ENCODE measurements at regions not wholly inside any gene's neighbourhood (a gene's known extent, or its start where the extent isn't known, plus 50 kb on each side); places are given as distances from the start of the nearest gene placed in this dataset.

- no peak for DNase-seq (ENCODE audit: low read depth)
- no peak for TF ChIP-seq CTCF (IDR thresholded peaks at IDR 0.05; ENCODE audit: low read depth, low read length, missing control alignments)
- H3K4me3 ChIP-seq (ENCODE audit: low read depth, low read length), result no peak overlapping the region
Measured at GRCh38 chr3:187795207-187795960, 50.1 kb upstream of the BCL6 start.

GRCh38 chr3:187798126-187798525, 52.9 kb upstream of the BCL6 start:
- no peak for DNase-seq (ENCODE audit: low read depth)
- no peak for TF ChIP-seq CTCF (IDR thresholded peaks at IDR 0.05; ENCODE audit: low read depth, low read length, missing control alignments)
- no peak overlapping the region for H3K4me3 ChIP-seq (ENCODE audit: low read depth, low read length)

GRCh38 chr3:187798531-187799530, 53.6 kb upstream of the BCL6 start:
- no peak for TF ChIP-seq CTCF (IDR thresholded peaks at IDR 0.05; ENCODE audit: low read depth, low read length, missing control alignments)
- H3K4me3 ChIP-seq (ENCODE audit: low read depth, low read length), result no peak overlapping the region
- DNase-seq (ENCODE audit: low read depth), result no peak

GRCh38 chr3:187799942-187800641, 54.8 kb upstream of the BCL6 start:
- DNase-seq (ENCODE audit: low read depth), result no peak
- H3K4me3 ChIP-seq (ENCODE audit: low read depth, low read length), result no peak overlapping the region
- TF ChIP-seq CTCF (IDR thresholded peaks at IDR 0.05; ENCODE audit: low read depth, low read length, missing control alignments), result no peak

- no peak overlapping the region for H3K4me3 ChIP-seq (ENCODE audit: low read depth, low read length)
- TF ChIP-seq CTCF (IDR thresholded peaks at IDR 0.05; ENCODE audit: low read depth, low read length, missing control alignments), result no peak
- DNase-seq (ENCODE audit: low read depth), result no peak
Measured at GRCh38 chr3:187801152-187801551, 55.9 kb upstream of the BCL6 start.

GRCh38 chr3:187802203-187802927, 57.1 kb upstream of the BCL6 start:
- no peak overlapping the region for H3K4me3 ChIP-seq (ENCODE audit: low read depth, low read length)
- TF ChIP-seq CTCF (IDR thresholded peaks at IDR 0.05; ENCODE audit: low read depth, low read length, missing control alignments), result no peak
- DNase-seq (ENCODE audit: low read depth), result no peak
